K562 (cell line): ENCODE measurements at regions not wholly inside any gene's neighbourhood (a gene's known extent, or its start where the extent isn't known, plus 50 kb on each side); places are given as distances from the start of the nearest gene placed in this dataset.

ENCODE experiments used
- ARID3A ChIP-seq: IDR thresholded peaks from 2 replicates; pipeline ENCODE4 v1.6.1; 2012; ENCODE audit warnings: low read depth, low read length, improper control_type of control experiment, borderline replicate concordance
- STAG1 ChIP-seq: sonication (generic); formaldehyde crosslinking; IDR thresholded peaks from 2 replicates; pipeline ENCODE4 v1.5.0; 2020; ENCODE audit warnings: missing genetic modification reagents, borderline replicate concordance
- ZNF217 ChIP-seq: sonication (generic); formaldehyde crosslinking; IDR thresholded peaks from 2 replicates; pipeline ENCODE4 v1.8.0; 2022; ENCODE audit warnings: mild to moderate bottlenecking, missing genetic modification reagents

GRCh38 chr9:129434187-129434586, 186.7 kb downstream of the C9orf50 start:
- no peak for TF ChIP-seq ARID3A
- no peak for TF ChIP-seq STAG1
- TF ChIP-seq ZNF217 (CRISPR knock-in tag) = no peak
